ENCODE measurements at regions not wholly inside any gene's neighbourhood (a gene's known extent, or its start where the extent isn't known, plus 50 kb on each side); places are given as distances from the start of the nearest gene placed in this dataset.

GRCh38 chr10:22054961-22055360, 51.4 kb upstream of the DNAJC1 start:
- TF ChIP-seq ZNF781 (CRISPR knock-in tag; IDR thresholded peaks at IDR 0.05; ENCODE audit: borderline replicate concordance, not compliant biosample characterization) = no peak
- TF ChIP-seq POLR2A (IDR thresholded peaks at IDR 0.05; ENCODE audit: insufficient read depth in 1 of 2, low read depth in 2 of 2, low read length in 2 of 2) = no peak
- no peak for TF ChIP-seq YY1 (IDR thresholded peaks at IDR 0.05; ENCODE audit: insufficient read depth, insufficient replicate concordance, low read depth, low read length)
- no peak for TF ChIP-seq CTCF (CRISPR knock-in tag; IDR thresholded peaks at IDR 0.05)

Data from HepG2 (cell line).